ENCODE measurements at regions not wholly inside any gene's neighbourhood (a gene's known extent, or its start where the extent isn't known, plus 50 kb on each side); places are given as distances from the start of the nearest gene placed in this dataset.

DNA sequence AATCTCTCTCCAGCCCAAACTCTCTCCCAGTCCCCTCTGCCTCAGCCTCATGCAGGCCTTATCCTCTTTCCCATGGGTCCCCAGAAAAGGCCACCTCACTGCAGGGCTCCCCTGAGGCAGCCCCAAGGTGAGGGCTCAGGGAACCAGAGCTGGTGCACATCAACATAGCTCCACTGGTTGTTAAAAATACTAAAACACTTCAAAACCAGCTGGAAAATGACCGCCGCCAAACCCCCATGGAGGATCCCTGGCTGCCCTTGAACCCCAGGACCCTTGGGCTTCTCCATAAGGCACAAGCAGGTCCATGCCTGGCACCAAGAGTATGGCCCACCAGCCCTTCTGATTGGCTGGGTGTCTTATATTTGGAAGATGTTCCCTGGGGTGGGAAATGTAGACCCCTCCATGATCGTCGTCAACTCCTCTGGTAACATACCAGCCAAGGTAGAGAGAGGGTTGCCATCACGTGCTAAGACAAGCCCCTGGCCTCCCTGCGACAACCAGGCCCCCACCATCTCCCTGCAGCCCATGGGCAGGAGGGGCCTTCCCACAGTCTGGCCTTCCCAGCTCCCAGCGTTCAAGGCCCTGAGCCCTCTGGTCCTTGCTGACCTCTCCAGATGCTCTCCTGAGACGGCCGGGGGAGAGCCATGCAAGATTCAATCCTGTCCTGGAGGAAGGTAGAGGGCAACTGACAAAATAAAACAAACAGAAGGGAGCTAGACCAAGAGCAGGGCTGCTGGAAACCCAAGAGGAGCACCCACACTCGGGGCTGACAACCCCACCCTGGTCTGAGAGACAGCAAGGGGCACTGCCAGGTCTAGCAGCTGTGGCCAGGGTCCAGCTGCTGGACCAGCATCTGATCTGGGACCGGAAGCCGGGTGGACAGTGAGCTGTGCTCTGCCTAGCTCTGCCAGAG lies 132.1 kb upstream of the PRR20G start:
- no peak overlapping the region for H3K4me3 ChIP-seq (ENCODE audit: low read depth, poor library complexity, severe bottlenecking)
- WGBS, 2 donors, result 86 to 89% methylated on average over 12 of the region's 12 CpGs
- intact Hi-C loops (cut with DNase I; ENCODE audit: low total_unique reads), result no loop called here
- DNase-seq (ENCODE audit: low spot score in 2 of 2), result peak in 1 of 2 donors; percentile 61
- TF ChIP-seq, protein P1, sequence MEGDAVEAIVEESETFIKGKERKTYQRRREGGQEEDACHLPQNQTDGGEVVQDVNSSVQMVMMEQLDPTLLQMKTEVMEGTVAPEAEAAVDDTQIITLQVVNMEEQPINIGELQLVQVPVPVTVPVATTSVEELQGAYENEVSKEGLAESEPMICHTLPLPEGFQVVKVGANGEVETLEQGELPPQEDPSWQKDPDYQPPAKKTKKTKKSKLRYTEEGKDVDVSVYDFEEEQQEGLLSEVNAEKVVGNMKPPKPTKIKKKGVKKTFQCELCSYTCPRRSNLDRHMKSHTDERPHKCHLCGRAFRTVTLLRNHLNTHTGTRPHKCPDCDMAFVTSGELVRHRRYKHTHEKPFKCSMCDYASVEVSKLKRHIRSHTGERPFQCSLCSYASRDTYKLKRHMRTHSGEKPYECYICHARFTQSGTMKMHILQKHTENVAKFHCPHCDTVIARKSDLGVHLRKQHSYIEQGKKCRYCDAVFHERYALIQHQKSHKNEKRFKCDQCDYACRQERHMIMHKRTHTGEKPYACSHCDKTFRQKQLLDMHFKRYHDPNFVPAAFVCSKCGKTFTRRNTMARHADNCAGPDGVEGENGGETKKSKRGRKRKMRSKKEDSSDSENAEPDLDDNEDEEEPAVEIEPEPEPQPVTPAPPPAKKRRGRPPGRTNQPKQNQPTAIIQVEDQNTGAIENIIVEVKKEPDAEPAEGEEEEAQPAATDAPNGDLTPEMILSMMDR (IDR thresholded peaks at IDR 0.05), result no peak
- no peak for TF ChIP-seq POLR2A (IDR thresholded peaks at IDR 0.05)

- intact Hi-C loops (cut with DNase I; ENCODE audit: low total_unique reads), result no loop called here
- DNase-seq (ENCODE audit: low spot score in 2 of 2), result no peak
- H3K4me3 ChIP-seq (ENCODE audit: low read depth, poor library complexity, severe bottlenecking), result no peak overlapping the region
- 82 to 83% methylated on average over 5 of the region's 5 CpGs for WGBS, 2 donors
- TF ChIP-seq, protein P1 (IDR thresholded peaks at IDR 0.05), result no peak
- TF ChIP-seq POLR2A (IDR thresholded peaks at IDR 0.05), result no peak
Measured at GRCh38 chr3:127419182-127419581, 131.3 kb upstream of the PRR20G start.

DNA sequence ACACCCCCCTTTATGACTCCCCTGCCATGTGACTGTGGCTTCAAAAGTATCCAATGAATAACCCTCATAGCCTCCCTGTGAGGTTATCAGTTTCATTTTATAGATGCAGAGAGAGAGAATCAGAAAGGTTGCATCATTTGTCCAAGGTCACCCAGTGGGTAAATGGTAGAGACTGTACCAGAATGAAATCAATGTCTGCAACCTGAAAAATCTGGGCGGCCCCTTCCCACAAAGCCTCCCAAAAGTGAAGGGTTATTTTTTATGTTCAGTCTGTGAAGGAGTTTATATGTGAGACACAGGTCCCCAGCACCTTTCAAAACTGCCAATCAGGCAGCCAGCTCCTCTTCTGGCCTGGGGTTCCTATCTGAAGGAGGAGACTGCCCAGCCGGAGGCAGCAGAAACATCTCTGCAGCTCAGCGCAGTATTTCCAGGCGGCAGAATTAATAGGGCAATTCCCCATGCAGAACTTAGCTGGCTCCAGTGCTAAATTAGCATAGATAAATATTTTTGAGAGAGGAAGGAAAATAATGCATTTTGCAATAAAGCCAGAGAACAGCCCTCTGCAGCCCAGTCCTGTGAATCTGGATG lies 130.8 kb upstream of the PRR20G start:
- intact Hi-C loops (cut with DNase I; ENCODE audit: low total_unique reads), result no loop called here
- TF ChIP-seq POLR2A (IDR thresholded peaks at IDR 0.05), result no peak
- TF ChIP-seq, protein P1 (IDR thresholded peaks at IDR 0.05), result no peak
- 81% methylated on average over 4 of the region's 4 CpGs for WGBS, 2 donors
- H3K4me3 ChIP-seq (ENCODE audit: low read depth, poor library complexity, severe bottlenecking), result no peak overlapping the region
- no peak for DNase-seq (ENCODE audit: low spot score in 2 of 2)

GRCh38 chr3:127417709-127418559 lies 130.1 kb upstream of the PRR20G start:
- H3K4me3 ChIP-seq (ENCODE audit: low read depth, poor library complexity, severe bottlenecking), result no peak overlapping the region
- TF ChIP-seq, protein P1 (IDR thresholded peaks at IDR 0.05), result no peak
- no peak for TF ChIP-seq POLR2A (IDR thresholded peaks at IDR 0.05)
- DNase-seq (ENCODE audit: low spot score in 2 of 2), result peak; percentile 46 to 59
- intact Hi-C loops (cut with DNase I; ENCODE audit: low total_unique reads), result no loop called here
- 60 to 62% methylated on average over 10 of the region's 10 CpGs for WGBS, 2 donors

- WGBS, 2 donors, result 55 to 61% methylated on average over 2 of the region's 2 CpGs
- TF ChIP-seq, protein P1 (IDR thresholded peaks at IDR 0.05), result no peak
- no peak for TF ChIP-seq POLR2A (IDR thresholded peaks at IDR 0.05)
- DNase-seq (ENCODE audit: low spot score in 2 of 2), result no peak
- H3K4me3 ChIP-seq (ENCODE audit: low read depth, poor library complexity, severe bottlenecking), result no peak overlapping the region
- intact Hi-C loops (cut with DNase I; ENCODE audit: low total_unique reads), result no loop called here
Measured at GRCh38 chr3:127413871-127414270, 126.0 kb upstream of the PRR20G start.
